Peyer's patch (tissue), 4 donors: ENCODE measurements at regions not wholly inside any gene's neighbourhood (a gene's known extent, or its start where the extent isn't known, plus 50 kb on each side); places are given as distances from the start of the nearest gene placed in this dataset.

Experiments
- CTCF ChIP-seq, 6 experiments: fragments of 450-650 bp in 4 of 6; fragments of 200-600 bp in 2 of 6; sonication (generic) in 1 of 6; IDR thresholded peaks; one replicate each; pipeline ENCODE4 v1.5.1; 2017 to 2019; ENCODE audit warnings: antibody characterized with exemption in 6 of 6, mild to moderate bottlenecking in 3 of 6, moderate library complexity in 1 of 6
- POLR2A ChIP-seq, 2 donors: fragments of 450-650 bp; IDR thresholded peaks; one replicate each; pipeline ENCODE4 v1.5.1; 2017; ENCODE audit warnings: antibody characterized with exemption in 2 of 2, mild to moderate bottlenecking in 2 of 2, moderate library complexity in 2 of 2

- no peak for TF ChIP-seq CTCF (IDR thresholded peaks at IDR 0.05)
- TF ChIP-seq POLR2A (IDR thresholded peaks at IDR 0.05), result no peak
Observed at GRCh38 chr12:124674937-124675336, 107.5 kb upstream of the NCOR2 start.
